Hepatic stellate cell (primary cell): ENCODE measurements at regions not wholly inside any gene's neighbourhood (a gene's known extent, or its start where the extent isn't known, plus 50 kb on each side); places are given as distances from the start of the nearest gene placed in this dataset.

Experiments used
- DNase-seq: peaks from one replicate; pipeline ENCODE4 v3.0.0; 2011; ENCODE audit warnings: low spot score

GRCh38 chr2:45275242-45275805 lies 266.1 kb upstream of the SIX2 start:
- peak; percentile 55 for DNase-seq

GRCh38 chr2:45274250-45274926 lies 265.1 kb upstream of the SIX2 start:
- no peak for DNase-seq

GRCh38 chr2:45273412-45274249 lies 264.4 kb upstream of the SIX2 start:
- DNase-seq: no peak

- DNase-seq: no peak
These were observed 263.5 kb upstream of the SIX2 start for GRCh38 chr2:45272549-45273265.

- DNase-seq: no peak
These were observed 260.0 kb upstream of the SIX2 start for GRCh38 chr2:45269149-45269793.

GRCh38 chr2:45268631-45269030 lies 259.4 kb upstream of the SIX2 start:
- no peak for DNase-seq

GRCh38 chr2:45267062-45267792 lies 258.0 kb upstream of the SIX2 start:
- DNase-seq: no peak

- DNase-seq: no peak
These were observed 256.1 kb upstream of the SIX2 start for GRCh38 chr2:45265336-45265735.

GRCh38 chr2:45264227-45265225 lies 255.3 kb upstream of the SIX2 start:
- DNase-seq: peak; percentile 53

GRCh38 chr2:45263147-45263546 lies 253.9 kb upstream of the SIX2 start:
- DNase-seq: no peak

- DNase-seq: no peak
These were observed 252.5 kb upstream of the SIX2 start for GRCh38 chr2:45261746-45262145.

- no peak for DNase-seq
These were observed 251.7 kb upstream of the SIX2 start for GRCh38 chr2:45260946-45261345.

GRCh38 chr2:45259547-45260160 lies 250.4 kb upstream of the SIX2 start:
- no peak for DNase-seq

GRCh38 chr2:45259138-45259537 lies 249.9 kb upstream of the SIX2 start:
- no peak for DNase-seq

GRCh38 chr2:45258311-45258710 lies 249.1 kb upstream of the SIX2 start:
- DNase-seq: no peak

GRCh38 chr2:45257820-45258219 lies 248.6 kb upstream of the SIX2 start:
- DNase-seq: no peak

- no peak for DNase-seq
These were observed 247.8 kb upstream of the SIX2 start for GRCh38 chr2:45256867-45257641.

- DNase-seq: no peak
These were observed 247.1 kb upstream of the SIX2 start for GRCh38 chr2:45256173-45256866.
